Activated T-helper 1 cell treated with Interleukin-2 at 50 U/mL for 16 hours (primary cell): ENCODE measurements at regions not wholly inside any gene's neighbourhood (a gene's known extent, or its start where the extent isn't known, plus 50 kb on each side); places are given as distances from the start of the nearest gene placed in this dataset.

Experiments
- DNase-seq: peaks from one replicate; pipeline ENCODE4 v3.0.0-alpha.2; 2020; ENCODE audit warnings: low read depth

GRCh38 chr11:127225619-127226018, 225.0 kb upstream of the KIRREL3 start:
- DNase-seq: no peak

DNA sequence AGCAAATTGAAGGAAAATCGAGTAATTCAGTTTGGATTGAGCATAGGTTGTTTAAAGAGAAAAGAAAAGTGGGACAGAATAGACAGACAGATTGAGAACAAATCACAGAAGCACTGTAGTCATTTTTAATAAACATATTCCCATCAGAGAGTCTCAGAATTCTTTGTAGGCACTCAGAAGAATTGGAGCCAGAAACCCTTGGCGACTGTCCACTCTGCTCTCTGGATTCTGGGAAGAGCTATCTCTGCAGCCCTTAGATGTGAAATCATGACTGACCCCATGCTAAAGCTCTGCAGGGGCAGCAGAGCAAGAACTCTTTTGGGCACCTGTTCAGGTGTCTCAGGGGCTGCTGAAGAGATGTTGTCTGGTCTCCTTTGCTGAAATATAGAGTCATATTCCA, 223.7 kb upstream of the KIRREL3 start:
- DNase-seq: no peak

DNA sequence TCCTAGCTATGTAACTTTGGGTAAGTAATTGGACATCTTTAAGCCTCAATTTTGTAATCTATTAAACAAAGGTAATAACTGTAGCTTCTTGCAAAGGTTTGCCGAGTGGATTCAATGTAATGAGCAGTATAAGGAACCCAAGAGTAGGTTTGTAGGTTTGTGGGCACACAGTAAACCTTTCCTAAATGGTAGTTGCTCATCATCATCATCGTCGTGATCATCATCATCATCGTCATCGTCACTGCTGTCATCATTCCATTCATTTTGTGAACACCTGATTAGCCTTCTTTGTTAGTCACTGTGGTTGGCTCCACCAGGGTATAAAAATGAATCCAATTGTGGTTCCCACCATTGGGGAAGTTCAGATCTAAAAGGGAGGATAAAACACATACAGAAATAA, 223.1 kb upstream of the KIRREL3 start:
- DNase-seq: no peak

DNA sequence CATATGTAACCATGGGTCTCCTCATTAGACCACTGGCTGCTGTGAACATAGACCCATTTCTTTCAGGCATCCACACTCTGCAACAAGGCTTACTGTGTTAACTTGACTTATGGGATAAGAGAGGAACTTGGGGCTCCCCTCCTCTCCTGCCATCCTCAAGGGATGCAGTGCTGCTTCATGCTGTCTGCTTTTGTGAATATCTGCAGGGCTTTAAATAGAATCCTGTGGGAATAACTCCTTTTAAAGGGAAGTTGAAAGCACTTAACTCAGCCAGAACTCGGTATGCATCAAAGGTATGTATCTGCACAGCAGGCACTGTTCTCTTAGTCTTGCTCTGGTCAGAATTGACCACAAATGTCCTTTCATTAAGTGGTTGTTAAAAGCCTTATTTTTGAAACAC, 222.5 kb upstream of the KIRREL3 start:
- DNase-seq: no peak

- DNase-seq: no peak
These were observed 219.1 kb upstream of the KIRREL3 start for GRCh38 chr11:127219704-127220103.

- DNase-seq: no peak
These were observed 217.7 kb upstream of the KIRREL3 start for GRCh38 chr11:127218275-127218608.

- DNase-seq: no peak
These were observed 217.1 kb upstream of the KIRREL3 start for GRCh38 chr11:127217452-127218274.

DNA sequence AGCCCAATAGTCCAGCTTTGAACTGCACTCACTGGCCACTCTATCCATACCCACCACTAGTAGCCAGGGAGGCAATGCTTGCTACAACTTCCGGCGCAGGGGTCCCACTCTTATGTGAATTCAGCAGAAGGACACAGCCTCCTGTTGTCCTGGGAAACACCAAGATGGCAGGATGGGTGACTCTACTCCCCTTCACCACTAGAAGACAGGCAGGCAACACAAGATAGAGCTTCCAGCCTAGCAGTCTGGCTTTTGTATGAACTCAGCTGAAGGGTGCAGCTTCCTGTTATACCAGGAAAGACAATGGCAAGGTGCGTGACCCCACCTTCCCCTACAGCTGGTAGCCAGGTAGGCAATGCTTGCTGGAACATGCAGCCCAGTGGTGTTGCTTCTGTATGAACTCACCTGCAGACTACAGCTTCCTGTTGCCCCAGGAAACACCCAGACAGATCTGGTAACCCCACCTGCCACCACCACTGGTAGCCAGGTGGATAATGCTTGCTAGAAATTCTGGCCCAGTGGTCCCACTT, 205.2 kb upstream of the KIRREL3 start:
- DNase-seq: no peak

- no peak for DNase-seq
These were observed 202.9 kb upstream of the KIRREL3 start for GRCh38 chr11:127203490-127203889.

GRCh38 chr11:127202105-127202504, 201.5 kb upstream of the KIRREL3 start:
- no peak for DNase-seq

GRCh38 chr11:127199306-127199801, 198.8 kb upstream of the KIRREL3 start:
- no peak for DNase-seq

DNA sequence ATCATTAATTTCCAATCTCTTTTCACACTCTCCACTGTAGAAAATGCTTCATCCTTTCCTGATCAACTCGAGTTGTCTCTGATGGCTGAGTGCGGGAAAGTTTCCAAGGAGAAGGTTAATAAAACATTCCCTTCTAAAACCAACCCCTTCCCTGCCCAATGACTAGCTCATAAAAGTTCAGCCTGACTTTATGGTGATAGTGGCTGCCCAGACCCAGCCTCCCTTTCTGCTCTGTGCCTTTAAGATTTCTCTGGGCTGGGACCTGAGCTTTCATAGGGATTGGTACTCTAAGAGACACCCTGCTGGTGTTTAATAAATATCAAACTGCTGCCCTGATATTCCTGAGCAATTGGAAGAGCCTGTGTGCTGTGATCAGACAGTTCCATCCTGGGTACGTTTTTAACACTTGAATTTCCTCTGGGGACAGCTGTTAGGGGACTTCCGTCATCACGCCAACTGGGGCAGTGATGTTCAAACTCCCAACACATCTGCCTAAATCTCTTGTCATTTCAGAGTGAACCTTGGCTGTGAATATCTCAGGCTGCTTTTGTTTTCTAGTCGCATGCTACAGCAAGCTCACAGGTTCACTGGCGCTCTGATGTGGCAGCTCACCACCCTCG, 195.0 kb upstream of the KIRREL3 start:
- DNase-seq: no peak

DNA sequence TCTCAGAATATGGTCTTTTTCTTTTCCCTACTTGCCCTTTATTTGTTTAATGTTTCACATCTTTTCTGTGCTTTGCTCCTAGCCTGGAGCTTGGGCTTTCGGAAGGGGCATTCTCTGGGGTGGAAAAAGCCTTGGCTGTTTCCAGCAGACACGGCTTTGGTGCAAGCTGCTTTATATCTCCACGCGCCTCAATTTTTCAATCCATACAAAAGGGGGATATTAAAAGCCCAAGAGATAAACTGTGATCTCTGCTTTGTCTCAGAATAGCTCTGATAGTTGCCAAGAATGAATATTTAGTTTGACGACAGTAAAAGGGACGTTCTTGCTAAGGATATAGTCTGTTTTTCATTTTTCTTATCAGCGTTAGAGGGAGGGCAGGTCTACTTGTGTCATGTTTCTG, 194.0 kb upstream of the KIRREL3 start:
- no peak for DNase-seq

- no peak for DNase-seq
These were observed 193.4 kb upstream of the KIRREL3 start for GRCh38 chr11:127193950-127194349.

- no peak for DNase-seq
These were observed 191.1 kb upstream of the KIRREL3 start for GRCh38 chr11:127191689-127192088.

- no peak for DNase-seq
These were observed 190.7 kb upstream of the KIRREL3 start for GRCh38 chr11:127191261-127191660.

DNA sequence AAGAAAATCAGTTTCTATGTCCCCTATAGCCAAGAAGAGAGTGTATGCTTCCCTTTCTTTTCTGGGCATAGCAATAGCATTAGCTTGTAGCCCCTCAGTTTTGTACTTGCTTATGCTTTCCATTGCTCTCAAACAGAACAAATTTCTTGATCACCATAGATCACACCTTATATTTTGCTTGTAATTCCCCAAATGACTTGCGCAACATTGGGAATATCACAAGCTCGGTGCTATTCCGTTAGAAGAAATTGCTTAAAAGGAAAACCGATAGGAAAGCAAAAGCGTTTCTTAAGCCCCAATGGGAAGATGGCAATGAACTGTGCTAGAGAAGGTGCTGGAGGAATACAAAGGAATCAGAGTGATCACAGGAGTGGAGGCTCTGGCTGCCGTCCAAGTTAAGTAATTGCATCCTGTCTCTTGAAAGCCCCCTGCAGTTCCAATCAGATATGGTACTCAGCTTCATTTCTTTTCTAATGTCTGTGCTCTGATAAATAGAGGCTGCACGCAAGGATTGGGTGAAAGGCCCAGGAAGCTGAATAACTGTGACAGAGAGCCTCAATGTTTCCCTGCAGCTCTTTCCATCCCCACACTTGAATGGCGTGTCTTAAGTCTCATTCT, 182.1 kb upstream of the KIRREL3 start:
- DNase-seq: no peak

DNA sequence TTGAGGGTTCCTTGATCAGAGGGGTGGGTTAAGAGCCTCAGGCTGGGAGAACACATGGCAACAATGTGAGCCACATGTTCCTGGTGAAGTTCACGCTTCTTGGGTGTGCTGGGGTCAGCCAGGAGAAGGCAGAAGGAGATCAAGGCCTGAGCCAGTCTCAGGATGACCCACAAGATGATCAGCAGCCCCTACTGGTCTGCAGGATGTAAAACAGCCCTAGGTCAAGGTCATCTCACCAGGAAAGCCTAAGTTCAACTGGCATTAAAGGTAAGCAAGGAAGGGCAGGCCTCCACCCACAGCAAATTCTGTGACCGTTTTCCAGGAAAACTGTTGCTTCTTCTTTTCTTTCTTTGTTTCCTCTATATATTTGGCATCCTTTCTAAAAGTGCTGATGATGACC, 156.7 kb upstream of the KIRREL3 start:
- DNase-seq: no peak

DNA sequence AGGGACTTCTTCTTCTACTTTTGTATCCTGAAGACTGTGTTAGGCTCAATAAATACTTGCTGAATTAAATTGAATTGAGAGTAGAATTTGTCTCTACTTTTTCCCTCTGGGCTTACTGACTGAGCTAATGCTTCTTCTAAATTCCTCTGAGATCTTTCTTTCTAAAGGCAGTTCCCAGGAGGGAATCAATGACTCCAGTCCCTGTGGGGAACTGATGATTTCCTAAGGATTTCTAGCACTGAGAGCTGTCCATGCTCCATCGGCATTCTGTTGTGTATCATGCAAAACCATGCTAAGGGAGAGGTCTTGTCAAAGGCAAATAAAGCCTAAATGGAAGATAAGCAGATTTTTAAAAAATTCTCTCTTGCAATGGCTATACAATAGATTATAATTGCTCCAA, 148.8 kb upstream of the KIRREL3 start:
- DNase-seq: no peak

- DNase-seq: no peak
These were observed 142.7 kb upstream of the KIRREL3 start for GRCh38 chr11:127143251-127143650.

DNA sequence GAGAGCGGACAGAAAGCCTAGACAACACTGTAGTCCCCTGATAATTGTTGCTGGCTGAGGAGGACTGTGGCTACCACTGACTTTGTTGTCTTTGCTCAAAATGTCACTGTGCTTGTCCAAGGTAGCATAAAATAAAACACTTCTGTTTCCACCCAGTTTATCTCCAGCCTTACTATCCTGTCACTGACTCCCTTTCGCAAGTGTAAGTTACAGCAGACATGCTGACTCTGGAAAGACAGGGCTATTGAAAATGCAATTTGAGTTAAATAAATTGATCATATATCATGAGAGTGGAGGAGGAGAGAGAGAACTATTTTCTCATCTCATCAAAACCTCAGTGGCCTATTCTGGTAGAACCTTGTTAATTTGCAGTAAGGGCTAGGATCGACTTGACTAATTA, 138.0 kb upstream of the KIRREL3 start:
- no peak for DNase-seq

DNA sequence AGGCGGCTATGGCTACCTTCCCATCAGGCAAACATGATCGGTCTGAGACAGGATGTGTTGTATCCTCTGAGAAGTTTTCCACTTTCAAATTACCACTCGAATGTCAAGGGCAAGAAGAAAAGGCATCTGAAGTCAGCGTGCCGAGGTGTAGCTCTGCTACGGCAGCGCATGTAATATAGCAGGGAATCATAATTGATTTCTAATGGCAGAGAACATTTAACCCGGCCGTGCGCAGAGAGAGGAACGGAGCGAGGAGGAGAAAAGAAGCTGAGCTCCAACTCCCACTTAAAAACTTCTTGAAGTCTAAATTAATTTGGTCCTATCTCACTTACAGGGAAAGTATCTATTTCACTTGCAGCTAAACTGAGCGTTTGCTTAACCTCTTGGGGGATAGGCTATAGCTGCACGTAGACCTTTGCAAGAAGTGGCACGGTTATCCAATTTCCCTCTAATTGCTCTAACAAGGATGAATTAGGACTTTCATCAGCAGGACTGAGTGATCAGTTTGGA, 137.3 kb upstream of the KIRREL3 start:
- DNase-seq: no peak

DNA sequence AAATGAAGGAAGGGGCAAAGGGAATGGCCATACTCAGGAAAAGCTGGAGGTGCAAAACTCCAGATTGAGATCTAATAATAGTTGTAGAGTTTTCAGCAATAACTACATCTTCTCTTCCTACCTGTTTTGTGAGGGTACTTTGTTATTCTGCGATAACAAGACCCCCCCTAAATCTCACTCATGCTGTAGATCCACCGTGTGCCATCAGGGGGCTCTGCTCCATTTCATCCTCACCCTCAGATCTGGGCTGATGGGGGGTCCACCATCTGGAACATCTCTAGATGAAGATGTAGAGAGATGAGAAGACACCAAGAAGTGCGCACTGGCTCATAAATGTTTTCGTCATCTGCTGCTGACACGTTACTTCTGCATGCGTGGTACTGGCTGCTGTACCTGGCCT, 135.9 kb upstream of the KIRREL3 start:
- no peak for DNase-seq
